ENCODE measurements at regions not wholly inside any gene's neighbourhood (a gene's known extent, or its start where the extent isn't known, plus 50 kb on each side); places are given as distances from the start of the nearest gene placed in this dataset.

DNA sequence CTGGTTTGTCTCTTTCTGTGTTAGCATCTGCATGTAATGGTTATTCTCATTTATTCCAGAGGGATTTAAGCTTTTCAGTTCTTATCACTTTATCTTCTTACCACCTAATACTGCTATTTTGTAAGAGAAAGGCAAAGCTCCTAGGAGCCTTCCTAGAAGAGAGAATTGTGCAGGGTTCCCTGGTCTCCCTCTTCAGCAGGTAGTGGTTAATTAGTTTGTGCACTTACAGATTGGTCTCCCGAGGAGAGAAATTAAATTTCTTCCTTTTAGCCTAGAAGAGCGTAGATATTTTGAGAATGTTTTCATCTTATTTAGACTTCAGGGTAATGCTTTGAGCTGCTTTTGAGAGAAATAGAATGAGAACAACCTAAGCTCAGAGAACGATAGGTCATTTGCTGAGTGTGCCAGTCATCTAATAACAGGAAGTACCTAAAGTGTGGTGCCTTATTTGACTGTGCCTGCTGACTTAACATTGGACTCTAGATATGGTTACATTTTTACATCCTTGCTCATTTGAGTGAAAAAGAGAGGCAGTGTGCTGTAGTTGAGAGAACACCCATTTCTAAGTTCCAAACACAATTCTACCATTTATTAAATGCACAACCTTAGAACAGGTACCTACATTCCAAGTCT lies 651.4 kb downstream of the STK39 start:
- no peak overlapping the region for H3K27ac ChIP-seq
- TF ChIP-seq, protein P1, sequence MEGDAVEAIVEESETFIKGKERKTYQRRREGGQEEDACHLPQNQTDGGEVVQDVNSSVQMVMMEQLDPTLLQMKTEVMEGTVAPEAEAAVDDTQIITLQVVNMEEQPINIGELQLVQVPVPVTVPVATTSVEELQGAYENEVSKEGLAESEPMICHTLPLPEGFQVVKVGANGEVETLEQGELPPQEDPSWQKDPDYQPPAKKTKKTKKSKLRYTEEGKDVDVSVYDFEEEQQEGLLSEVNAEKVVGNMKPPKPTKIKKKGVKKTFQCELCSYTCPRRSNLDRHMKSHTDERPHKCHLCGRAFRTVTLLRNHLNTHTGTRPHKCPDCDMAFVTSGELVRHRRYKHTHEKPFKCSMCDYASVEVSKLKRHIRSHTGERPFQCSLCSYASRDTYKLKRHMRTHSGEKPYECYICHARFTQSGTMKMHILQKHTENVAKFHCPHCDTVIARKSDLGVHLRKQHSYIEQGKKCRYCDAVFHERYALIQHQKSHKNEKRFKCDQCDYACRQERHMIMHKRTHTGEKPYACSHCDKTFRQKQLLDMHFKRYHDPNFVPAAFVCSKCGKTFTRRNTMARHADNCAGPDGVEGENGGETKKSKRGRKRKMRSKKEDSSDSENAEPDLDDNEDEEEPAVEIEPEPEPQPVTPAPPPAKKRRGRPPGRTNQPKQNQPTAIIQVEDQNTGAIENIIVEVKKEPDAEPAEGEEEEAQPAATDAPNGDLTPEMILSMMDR (conservative IDR thresholded peaks at IDR 0.05): no peak

DNA sequence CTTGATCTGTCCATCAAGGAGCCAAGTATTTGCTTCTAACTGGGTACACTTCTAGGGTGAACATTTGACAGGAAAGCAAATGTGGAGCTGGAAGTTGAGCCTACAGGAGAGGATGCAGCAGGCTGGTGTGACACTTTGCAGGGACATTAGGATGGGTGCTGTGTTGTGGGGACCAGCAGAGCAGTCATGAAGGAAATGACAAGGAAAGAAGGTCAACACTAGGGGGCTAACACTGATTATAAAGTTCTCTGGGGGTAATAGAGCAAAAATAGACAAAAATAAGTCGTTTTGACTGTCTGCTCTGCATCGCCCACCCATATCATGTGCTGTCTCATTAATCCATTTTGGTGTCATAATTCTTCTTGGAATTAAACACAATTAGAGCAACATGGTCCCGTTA lies 652.4 kb downstream of the STK39 start:
- H3K27ac ChIP-seq: no peak overlapping the region
- TF ChIP-seq, protein P1 (conservative IDR thresholded peaks at IDR 0.05): no peak

DNA sequence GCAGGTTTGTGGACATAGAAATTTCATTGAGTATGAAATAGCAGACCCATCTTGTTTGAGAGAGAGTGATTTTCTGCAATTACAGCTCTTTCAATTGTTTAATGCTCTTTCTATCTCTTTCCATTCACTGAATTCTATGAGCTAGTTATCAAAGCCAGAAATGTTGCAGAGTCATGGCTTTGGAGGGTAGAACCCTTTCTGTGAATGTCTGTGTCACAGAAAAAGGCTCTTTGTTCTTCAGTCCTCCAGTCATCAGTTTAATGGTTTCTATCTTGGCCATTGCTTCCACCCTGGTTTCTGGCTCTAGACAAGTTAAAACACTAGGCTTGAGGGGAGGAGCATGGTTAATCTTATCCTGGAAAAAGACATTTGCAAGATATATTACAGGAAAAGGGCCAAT lies 655.0 kb downstream of the STK39 start:
- H3K27ac ChIP-seq: no peak overlapping the region
- TF ChIP-seq, protein P1 (conservative IDR thresholded peaks at IDR 0.05): no peak

DNA sequence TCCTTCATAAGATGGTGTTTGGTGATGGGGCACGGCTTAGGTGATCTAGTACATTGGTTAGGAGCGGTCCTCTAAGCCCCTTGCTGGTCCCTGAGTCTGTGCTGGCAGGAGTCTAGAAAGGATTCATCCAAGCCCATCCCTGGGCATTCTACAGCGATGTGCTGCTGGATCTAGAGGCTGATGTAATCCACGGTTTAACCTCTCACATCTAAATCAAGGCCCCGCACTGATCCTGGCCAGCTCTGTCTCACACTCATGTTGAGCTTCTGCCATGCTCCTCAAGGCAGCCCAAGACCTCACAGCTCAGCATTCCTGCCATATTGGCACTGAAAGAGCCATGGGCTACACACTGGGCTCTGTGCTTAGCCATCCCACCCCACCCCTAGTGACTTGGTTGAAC lies 664.8 kb downstream of the STK39 start:
- no peak overlapping the region for H3K27ac ChIP-seq
- TF ChIP-seq, protein P1 (conservative IDR thresholded peaks at IDR 0.05): no peak

DNA sequence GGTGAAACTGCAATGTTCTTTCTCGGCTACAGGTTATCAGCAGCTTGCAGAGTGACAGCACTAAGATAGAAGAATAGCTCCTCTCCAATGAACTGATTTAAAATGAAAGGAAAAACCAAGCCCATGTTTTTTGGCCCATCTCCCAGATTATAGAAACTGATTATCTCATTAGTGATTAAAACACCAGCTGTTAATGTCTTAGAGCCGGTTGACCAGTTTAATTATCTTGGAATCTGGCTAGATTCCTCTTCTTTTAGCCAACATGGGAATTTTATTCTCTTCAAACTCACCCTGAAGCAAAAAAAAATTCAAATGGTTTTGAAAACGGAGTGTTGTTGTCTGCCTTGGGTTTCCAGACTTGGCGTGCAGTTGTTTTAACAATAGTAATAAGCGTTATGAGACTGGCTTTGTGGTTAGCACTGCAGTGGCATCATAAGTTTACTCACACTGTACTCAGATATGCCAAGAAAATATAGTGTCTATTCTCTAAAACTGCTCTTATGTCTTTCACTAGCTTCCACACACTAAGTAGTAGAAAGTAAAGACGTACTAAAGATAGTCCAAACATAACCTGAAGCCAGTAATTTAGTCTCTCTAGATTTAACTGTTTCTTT lies 665.3 kb downstream of the STK39 start:
- H3K27ac ChIP-seq: no peak overlapping the region
- TF ChIP-seq, protein P1 (conservative IDR thresholded peaks at IDR 0.05): no peak

DNA sequence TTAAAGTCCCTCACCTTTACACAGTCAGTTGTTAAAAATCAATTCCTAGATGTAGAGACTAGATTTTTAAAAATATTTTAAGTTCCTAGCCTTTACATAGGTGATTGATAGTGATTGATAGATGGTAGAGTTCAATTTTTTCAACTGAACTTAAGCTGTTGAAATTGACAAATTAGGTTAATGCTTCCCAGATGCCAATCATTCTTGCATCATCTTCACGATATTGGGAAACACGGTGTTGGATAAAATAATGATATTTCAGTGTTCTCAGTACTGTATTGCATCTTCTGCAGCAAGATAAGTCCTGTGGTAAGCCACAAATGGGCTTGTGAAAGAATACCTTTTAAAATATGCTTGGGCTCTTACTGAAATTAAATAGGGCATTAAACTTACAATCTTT lies 667.6 kb downstream of the STK39 start:
- TF ChIP-seq, protein P1 (conservative IDR thresholded peaks at IDR 0.05): no peak
- H3K27ac ChIP-seq: no peak overlapping the region

DNA sequence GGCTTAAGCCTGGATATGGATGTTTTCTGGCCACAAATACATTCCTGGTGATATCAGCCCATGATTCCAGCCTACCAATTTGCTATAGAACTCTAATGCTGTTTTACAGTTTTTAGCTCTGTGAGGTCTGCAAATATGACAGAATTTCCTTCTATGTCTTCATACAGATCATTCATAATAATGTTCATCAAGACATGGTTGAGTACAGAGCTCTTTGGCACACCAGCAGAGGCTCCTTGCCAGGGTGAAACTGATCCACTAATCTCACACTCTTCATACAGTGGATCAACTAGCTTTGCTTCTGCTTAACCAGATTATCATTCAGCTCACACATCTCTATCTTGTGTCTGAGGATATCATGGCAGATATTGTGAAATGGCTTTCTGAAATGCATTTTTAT lies 672.1 kb downstream of the STK39 start:
- TF ChIP-seq, protein P1 (conservative IDR thresholded peaks at IDR 0.05): no peak

More for the DNA sequence above, 672.1 kb downstream of the STK39 start:
- H3K27ac ChIP-seq: no peak overlapping the region

Measured in VCaP (cell line).